AG04450 (cell line): ENCODE measurements at regions not wholly inside any gene's neighbourhood (a gene's known extent, or its start where the extent isn't known, plus 50 kb on each side); places are given as distances from the start of the nearest gene placed in this dataset.
A peak's percentile ranks its signal among the peaks of the same experiment; 100 is the strongest.

ENCODE experiments used
- CTCF ChIA-PET: fragments of 300-600, 350-600 bp; formaldehyde crosslinking; extraction: SDS; loops from one replicate; lab custom pipeline; 2022; ENCODE audit warnings: antibody characterized with exemption, inconsistent platforms; lab: Charles Lee
- POLR2A ChIA-PET: fragments of 350-600 bp; formaldehyde crosslinking; extraction: SDS; loops from one replicate; lab custom pipeline; 2021; ENCODE audit warnings: antibody characterized with exemption, inconsistent platforms; lab: Yijun Ruan, JAX
- DNase-seq: peaks from one replicate; pipeline ENCODE4 v3.0.0-alpha.2; 2011; ENCODE audit warnings: low read depth, low spot score
- H3K27ac ChIP-seq: one replicate; pipeline ENCODE4 v1.5.1; 2012; ENCODE audit warnings: low read depth, low read length, control low read depth
- H3K27me3 ChIP-seq: one replicate; pipeline ENCODE4 v1.6.0; 2012; ENCODE audit warnings: low read length; ENCODE audit not compliant: control insufficient read depth, insufficient read depth
- H3K4me3 ChIP-seq: 2 replicates; pipeline ENCODE4 v1.5.1; 2011; ENCODE audit warnings: mild to moderate bottlenecking, low read depth, low read length, control low read depth
- H3K9me3 ChIP-seq: 2 replicates; pipeline ENCODE4 v1.5.1; 2012; ENCODE audit warnings: low read length; ENCODE audit not compliant: control insufficient read depth, insufficient read depth
- TF ChIP-seq, protein P1 (sequence below): IDR thresholded peaks from 2 replicates; pipeline ENCODE4 v1.5.1; 2011; ENCODE audit warnings: low read depth, low read length, control low read depth, inconsistent platforms

DNA sequence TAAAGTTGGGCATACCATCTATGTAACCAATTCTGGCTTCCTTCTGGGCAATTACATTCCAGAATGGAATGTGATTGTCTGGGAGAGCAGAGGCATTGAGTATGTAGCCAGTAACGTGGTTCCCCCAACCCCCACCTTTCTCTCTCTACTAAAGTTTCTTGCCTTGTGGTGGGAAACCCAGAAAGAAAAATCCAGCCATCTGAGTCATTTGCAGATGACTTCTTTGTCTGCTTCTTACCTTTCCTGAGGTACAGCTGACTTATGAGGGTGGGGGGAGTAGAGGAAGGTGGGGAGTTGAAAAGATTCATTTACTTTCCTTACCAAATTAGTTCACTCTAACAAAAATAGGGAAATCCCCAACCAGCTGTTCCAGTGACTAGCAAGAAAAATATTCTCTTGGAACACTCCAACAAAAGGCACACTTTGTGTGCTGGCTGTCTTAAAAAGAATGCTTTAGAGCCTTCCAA is 112.1 kb upstream of the FRMD6 start:
- TF ChIP-seq, protein P1, sequence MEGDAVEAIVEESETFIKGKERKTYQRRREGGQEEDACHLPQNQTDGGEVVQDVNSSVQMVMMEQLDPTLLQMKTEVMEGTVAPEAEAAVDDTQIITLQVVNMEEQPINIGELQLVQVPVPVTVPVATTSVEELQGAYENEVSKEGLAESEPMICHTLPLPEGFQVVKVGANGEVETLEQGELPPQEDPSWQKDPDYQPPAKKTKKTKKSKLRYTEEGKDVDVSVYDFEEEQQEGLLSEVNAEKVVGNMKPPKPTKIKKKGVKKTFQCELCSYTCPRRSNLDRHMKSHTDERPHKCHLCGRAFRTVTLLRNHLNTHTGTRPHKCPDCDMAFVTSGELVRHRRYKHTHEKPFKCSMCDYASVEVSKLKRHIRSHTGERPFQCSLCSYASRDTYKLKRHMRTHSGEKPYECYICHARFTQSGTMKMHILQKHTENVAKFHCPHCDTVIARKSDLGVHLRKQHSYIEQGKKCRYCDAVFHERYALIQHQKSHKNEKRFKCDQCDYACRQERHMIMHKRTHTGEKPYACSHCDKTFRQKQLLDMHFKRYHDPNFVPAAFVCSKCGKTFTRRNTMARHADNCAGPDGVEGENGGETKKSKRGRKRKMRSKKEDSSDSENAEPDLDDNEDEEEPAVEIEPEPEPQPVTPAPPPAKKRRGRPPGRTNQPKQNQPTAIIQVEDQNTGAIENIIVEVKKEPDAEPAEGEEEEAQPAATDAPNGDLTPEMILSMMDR = no peak
- POLR2A ChIA-PET = no interaction called here
- H3K4me3 ChIP-seq = no peak overlapping the region
- CTCF ChIA-PET = no interaction called here
- peak overlapping the region; percentile 85 for H3K27ac ChIP-seq
- no peaks in the 10 kb centered on the region for H3K27me3 ChIP-seq
- H3K9me3 ChIP-seq = no peaks in the 10 kb centered on the region
- DNase-seq = peak; percentile 68

DNA sequence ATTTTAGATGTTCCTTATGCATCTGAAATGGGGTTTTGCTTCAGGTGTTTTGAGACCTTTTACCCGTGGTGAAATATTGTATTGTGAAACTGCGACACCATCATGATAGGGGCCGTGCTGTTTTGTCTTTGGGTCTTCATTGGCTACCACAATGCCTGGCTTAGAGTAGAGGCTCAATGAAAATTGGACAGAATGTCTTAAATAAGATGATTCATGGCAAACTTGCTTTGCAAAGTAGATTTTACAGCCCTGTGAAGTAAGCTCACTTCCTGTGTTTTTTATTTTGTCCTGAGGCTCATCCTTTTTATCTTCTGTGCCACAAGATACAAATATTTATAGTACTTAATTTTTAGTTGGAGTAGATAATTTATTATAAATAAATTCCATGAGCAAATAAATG is 111.3 kb upstream of the FRMD6 start:
- Histone ChIP-seq H3K27ac (peak overlapping the region; percentile 85), H3K4me3 (no peak overlapping the region), H3K27me3 (no peaks in the 10 kb centered on the region), H3K9me3 (no peaks in the 10 kb centered on the region)
- ChIA-PET POLR2A (no interaction called here), CTCF (interaction anchor here (0.6 kb wide), 2 partner anchors 8 to 1008 kb away, joined by 3 to 4 read pairs; partner anchors contain the start of gene MAP4K5)
- DNase-seq = no peak
- TF ChIP-seq, protein P1 = no peak

DNA sequence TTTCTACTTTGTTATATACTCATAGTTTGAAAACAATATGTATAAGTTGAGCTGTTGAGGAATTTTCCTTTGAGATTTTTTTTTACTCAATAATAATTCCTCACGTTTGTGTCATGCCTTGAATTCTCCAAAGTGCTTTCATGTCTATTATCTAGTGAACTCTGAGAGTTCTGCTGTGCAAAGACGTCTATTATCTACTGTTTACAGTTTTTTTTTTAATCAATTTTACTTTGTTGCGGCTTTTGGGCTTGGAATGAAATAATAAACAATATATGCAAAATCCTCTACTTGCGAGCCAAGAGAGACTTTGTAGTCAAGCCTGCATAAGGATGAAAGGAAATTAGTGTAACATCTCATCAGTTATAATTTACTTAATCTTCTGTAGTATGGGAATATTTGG is 107.2 kb upstream of the FRMD6 start:
- DNase-seq = no peak
- Histone ChIP-seq H3K27ac (no peak overlapping the region), H3K4me3 (no peak overlapping the region), H3K9me3 (no peaks in the 10 kb centered on the region; the same call in 1 of the 2 replicates), H3K27me3 (no peaks in the 10 kb centered on the region)
- TF ChIP-seq, protein P1 = no peak
- ChIA-PET POLR2A (no interaction called here), CTCF (no interaction called here)

DNA sequence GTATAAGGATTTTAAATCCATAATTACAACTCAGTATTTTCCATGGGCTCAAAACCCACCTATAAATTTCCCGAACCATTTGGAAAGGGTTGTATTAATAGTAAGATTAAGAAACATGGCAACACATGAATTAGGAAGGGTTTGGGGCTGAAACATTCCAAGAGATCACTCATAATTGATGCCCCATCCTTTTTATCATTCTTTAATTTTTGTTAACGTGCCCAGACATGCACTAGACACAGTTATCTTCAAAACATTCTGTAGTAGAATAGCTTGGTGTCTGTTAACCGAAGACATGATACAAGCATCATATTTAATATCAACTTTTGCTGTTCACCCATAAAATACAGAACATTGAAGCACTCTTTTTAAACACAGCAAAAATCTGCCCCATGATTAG is 106.8 kb upstream of the FRMD6 start:
- no peaks in the 10 kb centered on the region; the same call in 1 of the 2 replicates for H3K9me3 ChIP-seq
- ChIA-PET CTCF (interaction anchor here (1.0 kb wide), 1 partner anchor 262 kb away, joined by 3 read pairs; no protein-coding TSS in a partner anchor), POLR2A (no interaction called here)
- no peak overlapping the region for H3K4me3 ChIP-seq
- H3K27me3 ChIP-seq = no peaks in the 10 kb centered on the region
- TF ChIP-seq, protein P1 = no peak
- no peak overlapping the region for H3K27ac ChIP-seq
- DNase-seq = no peak

DNA sequence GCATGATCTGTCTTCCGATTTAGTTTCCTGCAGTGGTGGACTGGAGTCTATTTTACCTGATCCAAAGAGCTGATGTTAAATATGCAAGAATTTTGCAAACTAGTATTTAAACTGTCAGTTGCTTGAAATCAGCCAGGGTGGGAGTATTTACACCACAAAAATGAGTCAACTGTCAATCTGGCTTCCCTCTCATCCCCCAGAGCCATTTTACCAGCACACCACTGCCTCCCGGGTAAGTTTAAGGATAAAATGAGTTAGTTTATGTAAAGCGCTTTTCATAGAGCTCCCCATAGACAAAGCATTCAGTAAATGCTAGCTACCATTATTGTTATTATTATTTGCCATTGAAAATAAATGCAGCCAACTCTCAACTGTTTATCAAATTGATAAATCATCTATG is 106.3 kb upstream of the FRMD6 start:
- Histone ChIP-seq H3K4me3 (no peak overlapping the region), H3K9me3 (no peaks in the 10 kb centered on the region; the same call in 1 of the 2 replicates), H3K27ac (no peak overlapping the region), H3K27me3 (no peaks in the 10 kb centered on the region)
- no peak for DNase-seq
- POLR2A ChIA-PET = interaction anchor here (0.7 kb wide), 1 partner anchor 86 kb away, joined by 3 read pairs; no protein-coding TSS in a partner anchor
- CTCF ChIA-PET = interaction anchor here (0.9 to 1.0 kb wide), 2 partner anchors 96 to 262 kb away, joined by 3 to 4 read pairs; no protein-coding TSS in a partner anchor
- TF ChIP-seq, protein P1 = no peak
